Smooth muscle cell (in vitro differentiated cells): ENCODE measurements at regions not wholly inside any gene's neighbourhood (a gene's known extent, or its start where the extent isn't known, plus 50 kb on each side); places are given as distances from the start of the nearest gene placed in this dataset.

Source experiments
- DNase-seq: peaks from one replicate; lab custom pipeline; 2025; ENCODE audit not compliant: unreplicated experiment; lab: John Stamatoyannopoulos, UW
- H2AFZ ChIP-seq: fragments of 200-600 bp; sonication (generic); 2 replicates; pipeline ENCODE4 v1.6.0; 2016; ENCODE audit warnings: antibody characterized with exemption, low read depth, mild to moderate bottlenecking
- H3F3A ChIP-seq: fragments of 200-600 bp; sonication (generic); 2 replicates; pipeline ENCODE4 v1.6.0; 2017; ENCODE audit warnings: antibody characterized with exemption, low read depth
- H3K27ac ChIP-seq: fragments of 200-600 bp; sonication (generic); 2 replicates; pipeline ENCODE4 v1.5.1; 2016; ENCODE audit warnings: low read depth, mild to moderate bottlenecking
- H3K27me3 ChIP-seq: fragments of 200-600 bp; sonication (generic); 2 replicates; pipeline ENCODE4 v1.6.1; 2016; ENCODE audit warnings: low read depth, mild to moderate bottlenecking
- H3K36me3 ChIP-seq: fragments of 200-600 bp; sonication (generic); 2 replicates; pipeline ENCODE4 v1.5.1; 2016; ENCODE audit warnings: low read depth
- H3K4me1 ChIP-seq: fragments of 200-600 bp; sonication (generic); 2 replicates; pipeline ENCODE4 v1.5.1; 2016; ENCODE audit warnings: low read depth
- H3K4me2 ChIP-seq: fragments of 200-600 bp; sonication (generic); 2 replicates; pipeline ENCODE4 v1.6.0; 2016; ENCODE audit warnings: mild to moderate bottlenecking
- H3K4me3 ChIP-seq: fragments of 200-600 bp; sonication (generic); 2 replicates; pipeline ENCODE4 v1.5.1; 2016; ENCODE audit warnings: mild to moderate bottlenecking
- H3K79me2 ChIP-seq: fragments of 200-600 bp; sonication (generic); 2 replicates; pipeline ENCODE4 v1.6.0; 2016; ENCODE audit warnings: low read depth, mild to moderate bottlenecking
- H3K9ac ChIP-seq: fragments of 200-600 bp; sonication (generic); 2 replicates; pipeline ENCODE4 v1.6.0; 2016; ENCODE audit warnings: low read depth
- H3K9me3 ChIP-seq: fragments of 200-600 bp; sonication (generic); replicated peaks from 2 replicates; pipeline ENCODE4 v1.5.1; 2016; ENCODE audit warnings: low read depth
- H4K20me1 ChIP-seq: fragments of 200-600 bp; sonication (generic); 2 replicates; pipeline ENCODE4 v1.6.0; 2016; ENCODE audit warnings: low read depth
- WGBS: methylation state at CpG from one replicate; pipeline ENCODE4 v1.1.7; 2016; ENCODE audit warnings: low lambda C conversion rate; 5-methylcytosine and 5-hydroxymethylcytosine counted together
- TF ChIP-seq, protein P1 (sequence below): fragments of 200-600 bp; sonication (generic); IDR thresholded peaks from 2 replicates; pipeline ENCODE4 v1.5.1; 2017; ENCODE audit warnings: borderline replicate concordance, mild to moderate bottlenecking, antibody characterized with exemption; ENCODE audit not compliant: insufficient read depth, poor library complexity, severe bottlenecking

DNA sequence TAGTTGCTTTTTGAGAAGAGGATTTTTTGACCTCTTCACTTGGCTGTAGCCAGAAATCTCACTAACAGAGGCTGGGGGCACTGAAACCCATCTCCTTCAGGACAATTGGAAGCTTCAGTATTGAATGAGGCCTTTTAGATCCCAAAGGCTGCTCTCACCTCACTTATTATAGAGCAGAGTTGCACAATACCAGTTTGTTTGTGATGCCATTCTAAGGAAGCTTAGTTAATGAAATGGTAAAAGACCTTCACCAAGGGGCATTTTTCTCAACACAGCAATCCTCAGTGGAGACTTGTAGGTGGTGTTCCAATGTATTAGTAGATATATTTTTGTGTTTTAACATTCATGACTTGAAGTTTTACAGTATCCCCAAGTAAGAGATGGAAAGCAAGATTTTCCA, 71.0 kb upstream of the RFX8 start:
- H3K27me3 ChIP-seq: no peaks in the 10 kb centered on the region
- DNase-seq: no peak
- H3K4me2 ChIP-seq: no peak overlapping the region
- H3K9me3 ChIP-seq: no peaks in the 10 kb centered on the region
- no peak overlapping the region for H3K27ac ChIP-seq
- H2AFZ ChIP-seq: no peak overlapping the region
- H3K79me2 ChIP-seq: no peaks in the 10 kb centered on the region
- no peak overlapping the region for H3K9ac ChIP-seq
- no peak overlapping the region for H3K4me3 ChIP-seq
- H3K4me1 ChIP-seq: no peaks in the 10 kb centered on the region
- H3F3A ChIP-seq: no peaks in the 10 kb centered on the region
- H4K20me1 ChIP-seq: no peaks in the 10 kb centered on the region
- no peaks in the 10 kb centered on the region for H3K36me3 ChIP-seq
- TF ChIP-seq, protein P1, sequence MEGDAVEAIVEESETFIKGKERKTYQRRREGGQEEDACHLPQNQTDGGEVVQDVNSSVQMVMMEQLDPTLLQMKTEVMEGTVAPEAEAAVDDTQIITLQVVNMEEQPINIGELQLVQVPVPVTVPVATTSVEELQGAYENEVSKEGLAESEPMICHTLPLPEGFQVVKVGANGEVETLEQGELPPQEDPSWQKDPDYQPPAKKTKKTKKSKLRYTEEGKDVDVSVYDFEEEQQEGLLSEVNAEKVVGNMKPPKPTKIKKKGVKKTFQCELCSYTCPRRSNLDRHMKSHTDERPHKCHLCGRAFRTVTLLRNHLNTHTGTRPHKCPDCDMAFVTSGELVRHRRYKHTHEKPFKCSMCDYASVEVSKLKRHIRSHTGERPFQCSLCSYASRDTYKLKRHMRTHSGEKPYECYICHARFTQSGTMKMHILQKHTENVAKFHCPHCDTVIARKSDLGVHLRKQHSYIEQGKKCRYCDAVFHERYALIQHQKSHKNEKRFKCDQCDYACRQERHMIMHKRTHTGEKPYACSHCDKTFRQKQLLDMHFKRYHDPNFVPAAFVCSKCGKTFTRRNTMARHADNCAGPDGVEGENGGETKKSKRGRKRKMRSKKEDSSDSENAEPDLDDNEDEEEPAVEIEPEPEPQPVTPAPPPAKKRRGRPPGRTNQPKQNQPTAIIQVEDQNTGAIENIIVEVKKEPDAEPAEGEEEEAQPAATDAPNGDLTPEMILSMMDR: no peak

DNA sequence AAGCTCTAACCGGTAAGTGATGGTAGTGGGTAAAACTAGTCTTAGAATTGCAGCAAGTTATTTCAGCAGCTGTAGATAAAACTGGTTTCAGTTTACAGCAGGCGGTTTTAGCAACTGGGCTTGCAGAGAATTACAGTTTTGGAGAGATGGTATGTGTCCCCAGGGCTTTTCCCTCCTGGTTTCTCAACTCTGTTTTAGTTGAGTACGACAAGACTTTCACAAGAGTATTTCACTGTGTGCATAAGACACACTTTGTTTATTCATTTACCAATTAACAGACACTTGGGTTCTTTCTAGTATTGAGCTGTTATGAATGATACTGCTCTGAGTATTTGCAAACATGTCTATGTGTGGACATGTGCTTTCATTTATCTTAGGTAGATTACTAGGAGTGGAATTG, 65.6 kb upstream of the RFX8 start:
- Histone ChIP-seq H3K4me2 (peak overlapping the region; percentile 40), H3K9ac (no peak overlapping the region), H4K20me1 (no peaks in the 10 kb centered on the region), H3K9me3 (no peaks in the 10 kb centered on the region), H3K27ac (no peak overlapping the region), H3F3A (peaks cover 4% of the 10 kb centered on the region), H3K4me3 (no peak overlapping the region), H3K36me3 (no peaks in the 10 kb centered on the region), H3K27me3 (no peaks in the 10 kb centered on the region), H3K79me2 (no peaks in the 10 kb centered on the region), H3K4me1 (no peaks in the 10 kb centered on the region), H2AFZ (peak overlapping the region; percentile 10)
- 46% methylated on average over 3 of the region's 3 CpGs for WGBS
- no peak for DNase-seq
- TF ChIP-seq, protein P1: no peak

DNA sequence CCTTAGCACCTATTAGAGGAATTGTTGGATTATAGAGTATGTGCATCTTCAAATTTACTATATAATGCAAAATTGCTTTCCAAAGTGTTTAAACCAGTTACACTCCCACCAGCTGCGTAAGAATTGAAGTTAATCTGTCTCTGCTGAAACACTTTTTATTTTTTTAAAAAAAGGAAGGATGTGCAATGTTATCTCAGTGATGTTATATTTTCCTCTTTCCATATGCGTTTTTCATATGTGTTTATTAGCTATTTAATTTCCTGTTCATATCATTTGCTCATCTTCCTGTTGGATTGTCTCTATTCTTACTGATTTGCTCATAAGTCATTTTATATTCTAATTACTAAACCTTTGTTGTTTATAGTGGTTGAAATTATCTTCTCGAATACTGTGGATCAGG, 63.2 kb upstream of the RFX8 start:
- no peaks in the 10 kb centered on the region for H3K36me3 ChIP-seq
- no peaks in the 10 kb centered on the region for H4K20me1 ChIP-seq
- H2AFZ ChIP-seq: no peak overlapping the region
- peaks cover 4% of the 10 kb centered on the region for H3F3A ChIP-seq
- H3K4me1 ChIP-seq: no peaks in the 10 kb centered on the region
- H3K79me2 ChIP-seq: no peaks in the 10 kb centered on the region
- H3K9ac ChIP-seq: no peak overlapping the region
- no peak for DNase-seq
- H3K4me2 ChIP-seq: no peak overlapping the region
- H3K27me3 ChIP-seq: no peaks in the 10 kb centered on the region
- no peak overlapping the region for H3K27ac ChIP-seq
- no peak overlapping the region for H3K4me3 ChIP-seq
- TF ChIP-seq, protein P1: no peak
- 95% methylated on average over 3 of the region's 3 CpGs for WGBS
- H3K9me3 ChIP-seq: no peaks in the 10 kb centered on the region

DNA sequence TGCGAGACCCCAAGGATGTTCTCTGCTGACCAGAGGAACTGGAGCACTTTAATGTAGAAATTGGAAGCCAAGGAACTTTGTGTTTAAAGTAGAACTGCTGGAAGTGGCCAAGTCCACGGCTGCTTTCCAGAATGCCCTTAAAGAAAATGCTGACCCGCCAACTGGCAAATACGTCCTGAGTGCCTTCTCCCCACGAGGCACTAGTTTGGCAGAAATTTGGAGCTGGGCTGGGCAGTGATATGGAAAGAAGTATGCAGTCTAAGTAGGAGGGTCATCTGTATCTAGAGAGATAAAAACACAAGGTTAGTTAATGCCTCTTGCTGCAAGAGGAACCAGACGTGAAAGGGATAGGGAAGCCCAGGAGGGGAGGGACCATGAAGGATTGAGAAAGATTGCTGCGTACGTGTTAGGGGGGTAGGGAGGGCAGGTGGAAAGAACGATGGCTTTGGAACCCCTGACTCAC, 59.3 kb upstream of the RFX8 start:
- Histone ChIP-seq H3K9me3 (no peaks in the 10 kb centered on the region), H3K4me3 (no peak overlapping the region), H3K27ac (no peak overlapping the region), H3K27me3 (no peaks in the 10 kb centered on the region), H3K4me2 (no peak overlapping the region), H3K9ac (no peak overlapping the region), H4K20me1 (no peaks in the 10 kb centered on the region), H3K36me3 (no peaks in the 10 kb centered on the region), H3F3A (no peaks in the 10 kb centered on the region), H3K79me2 (no peaks in the 10 kb centered on the region), H2AFZ (peak overlapping the region; percentile 58), H3K4me1 (no peaks in the 10 kb centered on the region)
- TF ChIP-seq, protein P1: no peak
- DNase-seq: no peak
- WGBS: 81% methylated on average over 9 of the region's 9 CpGs
